HUES6 (cell line): ENCODE measurements at regions not wholly inside any gene's neighbourhood (a gene's known extent, or its start where the extent isn't known, plus 50 kb on each side); places are given as distances from the start of the nearest gene placed in this dataset.

Source experiments
- H3K27ac ChIP-seq: 2 replicates; pipeline ENCODE4 v1.7.0; 2013; ENCODE audit warnings: low read depth, mild to moderate bottlenecking, low read length, inconsistent platforms
- H3K27me3 ChIP-seq: 2 replicates; pipeline ENCODE4 v1.6.1; 2013; ENCODE audit warnings: low read length; ENCODE audit not compliant: control insufficient read depth, insufficient read depth
- H3K36me3 ChIP-seq: 2 replicates; pipeline ENCODE4 v1.6.1; 2013; ENCODE audit warnings: low read length; ENCODE audit not compliant: control insufficient read depth, insufficient read depth
- H3K4me1 ChIP-seq: 2 replicates; pipeline ENCODE4 v1.6.1; 2013; ENCODE audit warnings: low read length; ENCODE audit not compliant: control insufficient read depth, insufficient read depth
- H3K4me3 ChIP-seq: 2 replicates; pipeline ENCODE4 v1.5.1; 2013; ENCODE audit warnings: low read depth, low read length
- H3K9ac ChIP-seq: one replicate; pipeline ENCODE4 v1.6.1; 2013; ENCODE audit warnings: mild to moderate bottlenecking, low read length
- H3K9me3 ChIP-seq: 2 replicates; pipeline ENCODE4 v1.6.1; 2013; ENCODE audit warnings: low read depth, low read length; ENCODE audit not compliant: control insufficient read depth, insufficient read depth

DNA sequence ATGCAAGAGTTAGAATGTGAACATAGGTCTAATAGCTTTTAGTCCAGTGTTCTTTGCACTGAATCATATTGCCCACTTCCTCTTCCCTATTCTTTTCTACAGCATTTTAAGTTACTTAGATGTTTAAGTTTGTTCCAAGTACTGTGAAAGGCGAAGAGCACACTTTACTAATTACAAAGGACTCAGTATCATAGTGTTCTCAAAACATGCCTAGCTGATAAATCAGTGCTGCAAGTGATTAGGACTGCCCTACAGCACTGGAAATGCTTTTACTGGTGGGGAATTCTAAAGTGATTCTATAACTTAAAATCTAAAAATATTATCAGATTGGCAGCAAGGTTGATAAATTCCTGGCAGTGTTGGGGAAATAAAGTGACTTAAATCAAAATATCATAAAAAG lies 177.9 kb upstream of the KCNN2 start:
- no peak overlapping the region for H3K4me3 ChIP-seq
- peaks cover 5% of the 10 kb centered on the region; the same call in 1 of the 2 replicates for H3K4me1 ChIP-seq
- no peaks in the 10 kb centered on the region for H3K27me3 ChIP-seq
- 0 out of 2 replicates have a peak, but pooled peaks cover 2% of the 10 kb centered on the region for H3K9me3 ChIP-seq
- H3K9ac ChIP-seq, result no peak overlapping the region
- H3K27ac ChIP-seq, result no peak overlapping the region
- H3K36me3 ChIP-seq, result no peaks in the 10 kb centered on the region

DNA sequence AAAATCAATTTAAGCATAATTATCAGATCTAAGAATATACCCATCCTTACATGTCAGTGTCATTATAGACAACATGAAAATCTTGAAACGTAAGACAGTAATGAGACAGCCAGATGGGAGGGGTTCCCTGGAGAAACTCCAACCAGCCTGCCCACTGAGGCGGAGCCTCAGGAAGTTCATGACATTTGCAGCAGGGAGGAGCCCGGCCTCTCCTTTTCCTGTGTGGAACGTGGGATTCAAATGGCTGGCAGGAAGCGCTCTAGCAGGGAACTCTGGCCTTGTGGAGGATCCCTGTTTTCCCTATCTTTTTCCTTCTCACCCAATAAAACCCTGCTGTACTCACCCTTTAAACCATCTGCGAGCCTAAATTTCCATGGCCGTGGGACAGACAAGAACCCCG lies 176.6 kb upstream of the KCNN2 start:
- H3K27ac ChIP-seq, result no peak overlapping the region
- H3K9ac ChIP-seq, result no peak overlapping the region
- no peaks in the 10 kb centered on the region for H3K36me3 ChIP-seq
- peaks cover 5% of the 10 kb centered on the region; the same call in 1 of the 2 replicates for H3K4me1 ChIP-seq
- H3K4me3 ChIP-seq, result no peak overlapping the region
- no peaks in the 10 kb centered on the region for H3K27me3 ChIP-seq
- 0 out of 2 replicates have a peak, but pooled peaks cover 4% of the 10 kb centered on the region for H3K9me3 ChIP-seq

DNA sequence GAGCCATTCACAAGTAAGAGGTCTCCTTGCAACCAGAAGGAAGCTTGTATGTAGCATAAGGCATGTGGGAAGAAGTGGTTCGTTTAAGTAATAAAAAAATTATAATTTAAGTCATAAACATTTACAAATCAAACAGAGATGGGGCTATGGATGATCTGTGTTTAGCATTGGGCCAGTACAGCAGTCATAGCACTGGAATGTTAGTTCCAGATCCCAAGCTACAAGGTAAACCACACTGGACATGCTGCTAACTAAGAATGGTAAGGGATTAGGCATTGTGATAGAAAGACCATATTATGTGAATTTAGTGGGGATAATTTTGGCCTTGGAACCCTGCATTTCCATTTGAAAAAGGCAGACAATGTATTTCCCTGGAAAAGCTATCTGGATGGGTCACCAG lies 170.4 kb upstream of the KCNN2 start:
- no peaks in the 10 kb centered on the region for H3K36me3 ChIP-seq
- no peaks in the 10 kb centered on the region for H3K27me3 ChIP-seq
- H3K4me3 ChIP-seq, result no peak overlapping the region
- H3K9ac ChIP-seq, result no peak overlapping the region
- 0 out of 2 replicates have a peak, but pooled peaks cover 4% of the 10 kb centered on the region for H3K9me3 ChIP-seq
- H3K4me1 ChIP-seq, result no peaks in the 10 kb centered on the region
- no peak overlapping the region for H3K27ac ChIP-seq

DNA sequence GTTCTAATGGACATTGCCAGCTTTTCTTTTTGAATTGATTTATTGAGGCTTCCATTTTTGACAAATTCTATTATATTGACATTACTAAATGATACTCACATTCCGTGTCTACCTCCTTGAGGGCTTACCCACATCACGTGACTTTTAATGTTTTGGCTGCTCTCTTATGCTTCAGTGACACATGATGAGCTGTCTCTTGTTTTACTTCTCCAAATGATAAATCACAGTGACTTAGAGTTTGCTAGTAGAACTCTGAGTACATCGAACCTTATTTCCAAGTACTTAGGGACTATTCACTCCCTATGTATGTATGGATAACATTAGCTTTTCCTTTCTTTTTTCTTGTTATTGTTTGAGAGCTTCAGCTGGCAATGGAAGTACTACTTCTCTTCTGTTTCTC lies 169.8 kb upstream of the KCNN2 start:
- no peak overlapping the region for H3K4me3 ChIP-seq
- H3K4me1 ChIP-seq, result no peaks in the 10 kb centered on the region
- H3K9me3 ChIP-seq, result 0 out of 2 replicates have a peak, but pooled peaks cover 4% of the 10 kb centered on the region
- no peaks in the 10 kb centered on the region for H3K36me3 ChIP-seq
- H3K27ac ChIP-seq, result no peak overlapping the region
- H3K27me3 ChIP-seq, result no peaks in the 10 kb centered on the region
- H3K9ac ChIP-seq, result no peak overlapping the region

DNA sequence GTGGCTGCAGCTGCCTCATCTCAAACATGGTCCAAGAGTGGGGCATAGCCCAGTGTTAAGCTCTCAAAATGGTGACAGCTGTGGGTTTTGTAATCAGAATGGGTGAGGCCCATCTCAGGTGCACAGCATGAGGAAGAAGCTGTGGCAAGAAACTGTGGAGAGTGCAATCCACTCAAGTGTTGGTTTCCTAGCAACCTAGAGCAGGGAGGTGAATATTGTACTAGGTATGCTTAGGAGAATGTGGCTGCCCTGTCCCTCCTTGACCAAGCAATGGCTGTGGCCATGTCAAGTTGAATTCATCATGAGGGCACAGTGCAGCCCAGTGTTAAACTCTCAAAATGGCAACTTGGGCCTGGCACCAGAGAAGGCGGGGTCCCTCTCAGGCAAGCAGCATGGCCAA lies 160.5 kb upstream of the KCNN2 start:
- no peak overlapping the region for H3K4me3 ChIP-seq
- no peaks in the 10 kb centered on the region for H3K36me3 ChIP-seq
- H3K27me3 ChIP-seq, result no peaks in the 10 kb centered on the region
- H3K4me1 ChIP-seq, result no peaks in the 10 kb centered on the region
- no peaks in the 10 kb centered on the region for H3K9me3 ChIP-seq
- H3K9ac ChIP-seq, result no peak overlapping the region
- H3K27ac ChIP-seq, result no peak overlapping the region

DNA sequence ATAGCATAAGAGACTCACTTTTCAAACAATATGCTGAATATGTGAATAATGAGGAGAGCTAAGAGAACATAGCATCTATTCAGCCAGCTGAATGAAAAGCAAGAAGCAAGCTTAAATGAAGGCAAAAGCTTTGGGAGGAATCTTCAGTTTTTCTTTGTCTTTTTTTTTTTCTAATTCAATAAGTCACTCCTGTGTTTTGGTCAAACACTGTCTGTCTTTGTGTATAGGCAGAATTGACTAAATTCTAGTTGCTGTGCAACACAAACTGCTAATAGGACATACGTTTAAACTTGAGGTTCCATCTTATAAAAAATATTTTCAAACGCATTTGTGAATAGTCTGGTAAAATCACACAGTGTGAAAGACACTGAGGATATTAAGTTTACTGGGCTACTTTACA lies 156.9 kb upstream of the KCNN2 start:
- no peak overlapping the region for H3K4me3 ChIP-seq
- H3K9me3 ChIP-seq, result no peaks in the 10 kb centered on the region
- no peak overlapping the region for H3K9ac ChIP-seq
- no peaks in the 10 kb centered on the region for H3K27me3 ChIP-seq
- H3K36me3 ChIP-seq, result no peaks in the 10 kb centered on the region
- no peak overlapping the region for H3K27ac ChIP-seq
- H3K4me1 ChIP-seq, result no peaks in the 10 kb centered on the region

DNA sequence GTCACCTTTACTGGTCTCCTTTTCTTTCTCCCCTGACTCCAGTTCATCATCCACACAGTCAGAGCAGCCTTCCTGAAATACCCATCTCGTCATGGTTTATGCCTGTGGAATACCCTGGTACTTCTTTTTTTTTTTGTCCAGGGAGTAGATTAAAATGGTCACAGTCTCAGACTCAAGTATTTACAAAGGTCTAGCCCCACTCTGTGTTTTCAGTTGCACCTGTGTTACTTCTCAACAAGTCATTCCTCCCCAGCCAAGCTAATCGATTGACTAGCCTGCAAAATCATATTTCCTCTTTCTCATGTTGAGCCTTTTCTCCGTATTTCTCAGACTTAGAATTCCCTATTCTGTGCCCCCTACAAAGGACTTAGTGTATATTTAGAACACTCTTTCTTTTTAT lies 155.2 kb upstream of the KCNN2 start:
- no peaks in the 10 kb centered on the region for H3K36me3 ChIP-seq
- H3K27me3 ChIP-seq, result no peaks in the 10 kb centered on the region
- H3K27ac ChIP-seq, result no peak overlapping the region
- no peaks in the 10 kb centered on the region for H3K9me3 ChIP-seq
- H3K4me3 ChIP-seq, result no peak overlapping the region
- H3K9ac ChIP-seq, result no peak overlapping the region
- no peaks in the 10 kb centered on the region for H3K4me1 ChIP-seq

DNA sequence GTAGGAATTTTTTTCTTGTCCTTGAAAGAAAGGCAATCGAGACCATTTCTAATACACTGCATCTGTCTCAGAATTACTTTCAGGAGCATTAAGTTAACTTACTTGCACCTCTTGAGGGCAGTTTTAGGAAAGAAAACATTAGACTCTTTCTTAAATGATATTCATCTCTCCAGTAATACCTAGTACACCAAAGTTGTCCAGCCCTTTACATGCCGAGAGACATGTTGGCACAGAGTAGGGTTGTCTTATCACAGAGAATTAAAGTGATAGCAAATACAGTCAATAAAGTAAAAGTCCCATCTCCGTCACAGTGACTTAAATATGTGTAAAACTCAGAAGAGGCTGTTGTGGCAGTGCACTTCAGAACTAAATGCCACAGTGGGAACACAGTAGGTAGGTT lies 154.3 kb upstream of the KCNN2 start:
- no peak overlapping the region for H3K4me3 ChIP-seq
- no peaks in the 10 kb centered on the region for H3K4me1 ChIP-seq
- no peaks in the 10 kb centered on the region for H3K27me3 ChIP-seq
- no peak overlapping the region for H3K27ac ChIP-seq
- H3K36me3 ChIP-seq, result no peaks in the 10 kb centered on the region
- no peak overlapping the region for H3K9ac ChIP-seq
- no peaks in the 10 kb centered on the region for H3K9me3 ChIP-seq

DNA sequence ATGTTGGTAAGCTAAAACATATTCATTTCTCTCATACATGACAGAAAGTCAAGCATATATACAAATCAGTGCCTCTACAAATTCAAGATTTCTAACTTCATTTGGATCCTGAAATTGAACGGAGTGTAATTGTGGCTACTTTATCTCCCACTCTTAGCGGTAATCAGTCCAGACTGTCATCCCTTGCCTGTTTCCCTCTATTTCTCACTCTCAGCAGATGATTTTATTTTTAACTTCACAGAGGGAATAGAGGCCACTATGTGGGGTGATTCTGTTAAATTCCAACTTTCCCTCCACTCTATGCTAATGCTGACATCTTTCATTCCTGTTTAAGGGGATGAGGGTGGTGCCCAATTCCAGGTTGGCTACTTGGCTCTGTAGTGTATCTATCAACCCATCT lies 153.8 kb upstream of the KCNN2 start:
- no peaks in the 10 kb centered on the region for H3K9me3 ChIP-seq
- no peak overlapping the region for H3K4me3 ChIP-seq
- no peak overlapping the region for H3K9ac ChIP-seq
- H3K36me3 ChIP-seq, result no peaks in the 10 kb centered on the region
- H3K27ac ChIP-seq, result no peak overlapping the region
- H3K4me1 ChIP-seq, result no peaks in the 10 kb centered on the region
- no peaks in the 10 kb centered on the region for H3K27me3 ChIP-seq

DNA sequence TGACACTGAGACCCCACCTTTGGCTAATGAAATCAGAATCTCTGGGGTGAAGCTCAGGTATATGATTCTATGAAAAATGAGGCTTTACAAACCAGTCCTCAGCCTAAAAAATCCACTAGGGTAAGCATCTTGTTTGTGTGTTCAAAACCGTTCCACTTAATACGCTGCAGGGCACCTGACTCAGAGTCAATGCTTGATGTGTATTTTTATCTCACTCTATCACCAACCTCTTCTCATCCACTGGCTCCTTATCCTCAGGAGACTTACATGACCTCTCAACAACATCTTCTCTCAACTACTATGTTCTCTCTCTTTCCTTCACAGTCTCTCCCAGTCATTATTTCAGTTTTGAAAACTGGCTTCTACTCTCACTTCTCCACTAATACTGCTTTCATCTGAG lies 153.3 kb upstream of the KCNN2 start:
- Histone ChIP-seq H3K36me3 (no peaks in the 10 kb centered on the region), H3K27me3 (no peaks in the 10 kb centered on the region)

DNA sequence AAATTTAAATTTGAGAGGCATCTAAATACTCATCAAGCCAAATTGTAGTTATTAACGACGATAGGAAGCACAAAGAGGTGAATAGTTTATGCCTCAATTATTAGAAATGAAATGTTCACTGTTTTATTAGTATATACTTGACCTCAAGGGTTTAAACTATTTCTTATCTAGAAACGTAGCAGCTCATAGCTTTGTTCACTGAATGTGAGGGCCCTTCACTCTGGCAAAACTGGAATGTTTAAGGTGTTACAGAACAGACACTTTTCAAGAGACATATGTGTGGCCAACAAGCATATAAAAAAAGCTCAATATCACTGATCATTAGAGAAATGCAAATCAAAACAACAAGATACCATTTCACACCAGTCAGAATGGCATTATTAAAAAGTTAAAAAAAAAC lies 151.2 kb upstream of the KCNN2 start:
- H3K4me1 ChIP-seq, result no peaks in the 10 kb centered on the region
- H3K4me3 ChIP-seq, result no peak overlapping the region
- no peaks in the 10 kb centered on the region for H3K27me3 ChIP-seq
- no peaks in the 10 kb centered on the region for H3K36me3 ChIP-seq
- no peaks in the 10 kb centered on the region for H3K9me3 ChIP-seq
- no peak overlapping the region for H3K9ac ChIP-seq
- H3K27ac ChIP-seq, result no peak overlapping the region

More for the DNA sequence above, 153.3 kb upstream of the KCNN2 start:
- no peak overlapping the region for H3K27ac ChIP-seq
- H3K4me1 ChIP-seq, result no peaks in the 10 kb centered on the region
- H3K9me3 ChIP-seq, result no peaks in the 10 kb centered on the region
- no peak overlapping the region for H3K9ac ChIP-seq
- no peak overlapping the region for H3K4me3 ChIP-seq

DNA sequence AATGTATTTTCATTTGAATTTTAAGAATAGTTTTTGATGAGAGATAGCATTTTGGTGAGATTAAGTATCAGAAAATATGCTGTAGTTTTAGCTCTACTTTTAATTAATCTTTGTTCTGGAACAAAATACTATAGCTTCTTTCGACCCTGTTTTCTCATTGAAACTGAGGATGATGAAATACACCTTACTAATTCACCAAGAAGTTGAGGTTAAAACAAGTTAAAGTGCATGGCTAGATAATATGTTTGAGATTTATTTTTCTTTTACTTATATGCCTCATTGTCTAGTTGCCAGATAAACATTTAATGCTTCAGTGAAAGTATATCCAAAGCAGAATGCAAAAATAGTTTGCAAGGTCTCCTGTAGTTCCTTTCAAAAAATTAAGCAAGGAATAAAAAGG lies 140.1 kb upstream of the KCNN2 start:
- Histone ChIP-seq H3K9me3 (peaks cover 8% of the 10 kb centered on the region), H3K36me3 (no peaks in the 10 kb centered on the region), H3K27ac (no peak overlapping the region)

More for the DNA sequence above, 140.1 kb upstream of the KCNN2 start:
- no peak overlapping the region for H3K9ac ChIP-seq
- no peak overlapping the region for H3K4me3 ChIP-seq
- no peaks in the 10 kb centered on the region for H3K27me3 ChIP-seq
- H3K4me1 ChIP-seq, result no peaks in the 10 kb centered on the region
